ENCODE measurements at regions not wholly inside any gene's neighbourhood (a gene's known extent, or its start where the extent isn't known, plus 50 kb on each side); places are given as distances from the start of the nearest gene placed in this dataset.
A peak's percentile ranks its signal among the peaks of the same experiment; 100 is the strongest.

DNA sequence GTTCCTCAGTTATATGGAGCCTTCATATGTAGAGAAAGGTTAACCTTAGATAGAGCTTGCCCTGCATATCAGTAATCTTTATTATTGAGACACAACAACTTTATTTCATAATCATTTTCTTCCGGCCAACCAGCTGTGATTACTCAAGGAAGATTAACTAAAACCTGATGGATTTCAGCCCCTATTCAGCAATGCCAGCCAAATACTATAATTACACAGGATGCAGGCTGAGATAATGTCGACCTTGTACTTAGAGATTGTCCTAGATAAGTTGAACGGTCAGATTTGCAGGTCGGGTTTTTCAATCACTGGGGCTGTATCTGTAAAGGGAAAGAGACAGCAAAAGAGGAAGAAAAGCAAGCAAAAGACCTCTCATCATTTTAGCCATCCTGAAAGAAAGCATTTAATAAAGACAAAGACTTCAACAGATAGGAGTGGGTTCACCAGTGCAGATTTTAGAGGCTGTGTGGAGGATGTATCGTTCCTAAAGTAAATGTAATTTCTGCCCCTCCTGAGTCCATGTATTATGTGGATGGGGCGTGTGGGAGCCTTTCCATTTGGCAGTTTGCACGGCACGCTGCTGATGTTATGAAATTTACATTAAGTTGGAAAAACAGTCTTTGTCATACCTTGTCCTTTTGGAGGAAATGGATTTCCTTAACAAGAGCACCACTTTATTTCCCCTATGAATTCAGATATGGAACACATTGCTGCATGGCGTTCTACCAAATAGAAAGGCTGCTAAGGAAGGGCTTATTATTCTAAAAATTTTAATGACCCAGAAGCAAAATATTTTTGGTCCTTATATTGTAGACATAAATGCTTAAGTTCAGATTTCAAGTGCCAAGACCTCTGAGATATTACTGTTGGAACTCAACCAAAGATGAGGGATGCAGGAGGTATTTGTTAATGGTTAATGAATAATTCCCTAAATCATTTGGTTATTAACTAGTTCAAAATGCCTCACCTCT is 496.7 kb downstream of the SPRY1 start:
- DNase-seq (ENCODE audit: low read depth): peak; percentile 65
- TF ChIP-seq, protein P1, sequence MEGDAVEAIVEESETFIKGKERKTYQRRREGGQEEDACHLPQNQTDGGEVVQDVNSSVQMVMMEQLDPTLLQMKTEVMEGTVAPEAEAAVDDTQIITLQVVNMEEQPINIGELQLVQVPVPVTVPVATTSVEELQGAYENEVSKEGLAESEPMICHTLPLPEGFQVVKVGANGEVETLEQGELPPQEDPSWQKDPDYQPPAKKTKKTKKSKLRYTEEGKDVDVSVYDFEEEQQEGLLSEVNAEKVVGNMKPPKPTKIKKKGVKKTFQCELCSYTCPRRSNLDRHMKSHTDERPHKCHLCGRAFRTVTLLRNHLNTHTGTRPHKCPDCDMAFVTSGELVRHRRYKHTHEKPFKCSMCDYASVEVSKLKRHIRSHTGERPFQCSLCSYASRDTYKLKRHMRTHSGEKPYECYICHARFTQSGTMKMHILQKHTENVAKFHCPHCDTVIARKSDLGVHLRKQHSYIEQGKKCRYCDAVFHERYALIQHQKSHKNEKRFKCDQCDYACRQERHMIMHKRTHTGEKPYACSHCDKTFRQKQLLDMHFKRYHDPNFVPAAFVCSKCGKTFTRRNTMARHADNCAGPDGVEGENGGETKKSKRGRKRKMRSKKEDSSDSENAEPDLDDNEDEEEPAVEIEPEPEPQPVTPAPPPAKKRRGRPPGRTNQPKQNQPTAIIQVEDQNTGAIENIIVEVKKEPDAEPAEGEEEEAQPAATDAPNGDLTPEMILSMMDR (conservative IDR thresholded peaks at IDR 0.05; ENCODE audit: low read length): no peak
- H3K4me3 ChIP-seq (ENCODE audit: low read length): no peak overlapping the region

DNA sequence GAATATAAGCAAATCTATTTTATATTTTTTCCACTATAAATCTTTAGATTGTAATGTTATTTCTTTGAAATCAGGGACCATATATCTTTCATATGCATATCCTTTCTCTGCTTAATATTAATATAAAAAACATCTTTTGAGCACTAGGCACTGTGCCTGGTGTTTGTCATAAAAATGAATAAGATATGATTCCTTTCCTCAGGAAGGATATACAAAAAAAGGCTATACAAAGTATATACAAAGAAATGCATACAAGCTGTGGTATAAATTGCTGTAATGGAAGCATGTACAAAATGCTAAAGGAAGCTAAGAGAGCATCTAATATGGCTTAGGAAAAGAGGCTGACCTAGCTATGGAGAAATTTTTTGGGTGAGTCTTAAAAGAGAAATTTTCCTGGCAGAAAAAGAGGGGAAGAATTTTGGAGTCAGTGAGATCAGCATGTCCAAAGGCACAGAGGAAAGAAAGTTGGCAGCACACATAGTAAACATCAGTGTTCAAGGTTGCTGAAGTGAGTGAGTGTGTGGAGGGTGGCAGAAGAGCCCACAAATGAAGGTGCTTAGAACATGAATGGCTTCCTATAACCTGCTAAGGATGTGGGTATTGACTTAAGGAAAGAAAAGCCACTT is 500.0 kb downstream of the SPRY1 start:
- peak; percentile 33 for DNase-seq (ENCODE audit: low read depth)
- no peak overlapping the region for H3K4me3 ChIP-seq (ENCODE audit: low read length)
- TF ChIP-seq, protein P1 (conservative IDR thresholded peaks at IDR 0.05; ENCODE audit: low read length): no peak

DNA sequence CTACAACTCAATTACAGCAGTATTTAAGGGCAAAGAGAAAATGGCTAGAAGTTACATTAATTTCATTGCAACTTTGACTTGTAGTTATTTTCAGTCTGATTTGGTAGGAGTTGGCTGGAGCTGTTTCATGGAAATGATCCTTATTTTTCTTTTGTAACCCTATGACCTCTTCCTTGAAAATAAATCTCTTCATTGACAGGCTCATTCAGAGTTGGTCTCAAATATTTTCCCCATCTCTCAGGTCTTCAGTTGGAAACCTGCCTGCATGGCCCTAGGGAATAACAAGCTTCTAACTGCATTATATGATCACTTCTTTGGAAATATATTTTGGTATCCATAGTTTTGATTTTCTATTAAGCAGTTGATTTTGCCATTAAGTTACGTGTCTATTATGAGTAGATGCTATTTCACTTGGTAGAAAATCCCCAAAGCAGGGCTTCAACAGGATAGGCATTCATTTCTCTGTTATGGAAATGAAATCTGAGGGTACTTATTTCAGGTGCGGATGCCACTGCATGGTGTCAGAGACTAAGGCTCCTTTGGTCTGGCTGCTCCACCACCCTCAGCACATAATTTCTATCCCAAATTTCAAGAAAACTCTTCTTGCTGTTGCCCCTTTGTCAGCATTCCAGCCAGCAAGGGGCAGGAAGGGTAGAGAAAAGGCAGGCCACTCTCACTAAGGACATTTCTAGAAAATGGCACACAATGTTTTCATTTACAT is 502.5 kb downstream of the SPRY1 start:
- TF ChIP-seq, protein P1 (conservative IDR thresholded peaks at IDR 0.05; ENCODE audit: low read length): no peak
- no peak overlapping the region for H3K4me3 ChIP-seq (ENCODE audit: low read length)
- DNase-seq (ENCODE audit: low read depth): no peak

DNA sequence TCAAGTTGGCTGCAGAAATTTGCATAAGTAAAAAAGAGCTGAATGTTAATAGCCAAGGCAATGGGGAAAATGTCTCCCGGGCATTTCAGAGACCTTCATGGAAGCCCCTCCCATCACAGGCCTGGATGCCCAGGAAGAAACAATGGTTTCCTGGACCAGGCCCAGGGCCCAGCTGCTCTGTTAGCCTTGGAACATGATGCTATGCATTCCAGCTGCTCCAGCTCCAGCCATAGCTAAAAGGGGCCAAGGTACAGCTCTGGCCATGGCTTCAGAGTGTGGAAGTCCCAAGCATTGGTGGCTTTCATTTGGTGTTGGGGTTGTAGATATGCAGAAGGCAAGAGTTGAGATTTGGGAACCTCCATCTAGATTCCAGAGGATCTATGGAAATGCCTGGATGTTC is 508.3 kb downstream of the SPRY1 start:
- TF ChIP-seq, protein P1 (conservative IDR thresholded peaks at IDR 0.05; ENCODE audit: low read length): no peak
- H3K4me3 ChIP-seq (ENCODE audit: low read length): no peak overlapping the region
- no peak for DNase-seq (ENCODE audit: low read depth)

DNA sequence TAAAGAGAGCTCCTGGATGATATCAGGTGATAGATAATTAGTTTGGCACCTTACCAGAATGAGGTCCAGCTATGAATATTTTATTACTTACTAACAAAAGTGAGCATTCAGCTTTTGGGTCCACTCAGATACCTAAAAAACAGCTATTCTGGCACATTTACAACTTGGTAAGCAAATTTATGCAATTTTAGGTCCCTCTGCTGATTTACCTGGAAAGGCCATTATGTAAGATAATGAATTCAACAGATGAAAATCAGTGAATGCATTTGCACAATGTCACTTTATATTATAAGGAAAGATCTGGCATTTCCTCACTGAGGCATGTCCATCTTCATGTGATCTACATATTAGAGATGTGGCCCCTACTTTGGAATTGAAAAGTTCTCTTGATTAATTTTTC is 517.0 kb downstream of the SPRY1 start:
- H3K4me3 ChIP-seq (ENCODE audit: low read length): no peak overlapping the region
- TF ChIP-seq, protein P1 (conservative IDR thresholded peaks at IDR 0.05; ENCODE audit: low read length): no peak
- no peak for DNase-seq (ENCODE audit: low read depth)

DNA sequence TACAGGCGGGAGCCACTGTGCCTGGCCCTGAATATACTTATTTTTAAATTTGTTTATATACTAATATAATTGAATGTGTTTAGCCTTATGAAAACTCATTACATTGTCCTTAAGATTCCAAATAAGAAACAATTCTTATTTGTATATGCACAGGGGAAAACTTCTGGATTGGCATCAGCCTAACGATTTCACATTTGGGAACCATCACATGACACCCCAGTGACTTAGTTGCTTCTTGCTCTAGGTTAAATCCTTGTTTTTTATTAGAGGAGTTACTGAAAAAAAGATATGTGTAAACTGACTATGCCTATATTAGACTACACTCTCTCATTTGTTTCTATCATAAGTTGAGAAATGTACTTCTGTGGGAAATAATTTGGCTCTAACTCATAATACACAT is 520.2 kb downstream of the SPRY1 start:
- TF ChIP-seq, protein P1 (conservative IDR thresholded peaks at IDR 0.05; ENCODE audit: low read length): no peak
- DNase-seq (ENCODE audit: low read depth): no peak

More for the DNA sequence above, 520.2 kb downstream of the SPRY1 start:
- no peak overlapping the region for H3K4me3 ChIP-seq (ENCODE audit: low read length)
